GM12878 (cell line): ENCODE measurements at regions not wholly inside any gene's neighbourhood (a gene's known extent, or its start where the extent isn't known, plus 50 kb on each side); places are given as distances from the start of the nearest gene placed in this dataset.

Experiments used
- ASH2L ChIP-seq: fragments of 300-600, 200-600 bp; sonication (generic); IDR thresholded peaks from 2 replicates; pipeline ENCODE4 v1.6.1; 2017; ENCODE audit warnings: low read depth, mild to moderate bottlenecking, borderline replicate concordance
- PAX5 ChIP-seq: IDR thresholded peaks from 2 replicates; pipeline ENCODE4 v1.6.1; 2011; ENCODE audit warnings: low read depth, low read length, borderline replicate concordance
- SMAD1 ChIP-seq: fragments of 450-650 bp; IDR thresholded peaks from 2 replicates; pipeline ENCODE4 v1.6.1; 2018; ENCODE audit warnings: mild to moderate bottlenecking, low read depth; ENCODE audit not compliant: partially characterized antibody
- SUZ12 ChIP-seq: fragments of 200-600 bp; sonication (generic); IDR thresholded peaks from one replicate; pipeline ENCODE4 v1.6.1; 2018; ENCODE audit warnings: antibody characterized with exemption, mild to moderate bottlenecking; ENCODE audit not compliant: unreplicated experiment
- TF ChIP-seq, protein P1 (sequence below), 3 experiments: IDR thresholded peaks in 2 of 3; conservative IDR thresholded peaks in 1 of 3; 2 replicates each; pipeline ENCODE4 v1.5.1; 2011; ENCODE audit warnings: low read depth in 3 of 3, low read length in 3 of 3, mild to moderate bottlenecking in 3 of 3, control low read depth in 2 of 3, moderate library complexity in 2 of 3, inconsistent platforms in 1 of 3, mixed read lengths in 1 of 3; ENCODE audit not compliant: control insufficient read depth in 2 of 3, insufficient read depth in 1 of 3; ENCODE audit errors: extremely low read depth in 1 of 3
- TF ChIP-seq, protein P2 (sequence below): fragments of 450-650 bp; IDR thresholded peaks from 2 replicates; pipeline ENCODE4 v1.6.1; 2016; ENCODE audit warnings: mild to moderate bottlenecking, moderate library complexity, borderline replicate concordance

DNA sequence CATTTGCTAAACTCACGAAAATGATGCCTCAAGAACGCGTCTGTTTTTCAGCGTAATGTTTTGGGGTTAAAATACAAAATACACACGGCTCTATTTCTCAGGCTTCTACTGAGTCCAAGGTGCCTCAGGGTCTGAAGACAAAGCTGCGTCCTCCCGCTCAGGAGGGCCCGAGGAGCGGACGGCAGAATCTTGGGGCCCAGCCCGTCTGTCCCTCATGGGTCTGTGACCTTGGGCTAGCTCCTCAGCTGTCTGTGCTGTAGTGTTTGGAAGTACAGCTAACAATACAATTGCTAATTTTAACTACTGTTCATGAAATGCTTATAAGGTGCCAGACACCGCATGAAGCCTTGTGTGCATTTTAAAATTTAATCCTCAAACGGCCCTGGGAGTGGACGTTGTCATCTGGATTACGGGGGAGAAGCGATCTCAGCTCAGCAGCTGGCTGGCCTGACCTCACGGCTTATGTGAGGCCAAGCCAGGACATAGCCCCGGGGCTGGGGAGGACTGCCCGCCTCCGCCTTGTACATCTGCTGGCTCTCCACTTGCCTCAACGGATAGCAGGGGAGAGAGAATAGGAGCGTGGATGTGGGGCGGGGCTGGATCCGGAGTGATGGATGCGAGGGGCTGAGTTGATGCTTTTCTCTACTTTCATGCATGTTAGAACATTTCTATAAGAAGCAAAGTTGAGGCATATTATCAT is 357.4 kb downstream of the GLRX3 start:
- TF ChIP-seq, protein P1, sequence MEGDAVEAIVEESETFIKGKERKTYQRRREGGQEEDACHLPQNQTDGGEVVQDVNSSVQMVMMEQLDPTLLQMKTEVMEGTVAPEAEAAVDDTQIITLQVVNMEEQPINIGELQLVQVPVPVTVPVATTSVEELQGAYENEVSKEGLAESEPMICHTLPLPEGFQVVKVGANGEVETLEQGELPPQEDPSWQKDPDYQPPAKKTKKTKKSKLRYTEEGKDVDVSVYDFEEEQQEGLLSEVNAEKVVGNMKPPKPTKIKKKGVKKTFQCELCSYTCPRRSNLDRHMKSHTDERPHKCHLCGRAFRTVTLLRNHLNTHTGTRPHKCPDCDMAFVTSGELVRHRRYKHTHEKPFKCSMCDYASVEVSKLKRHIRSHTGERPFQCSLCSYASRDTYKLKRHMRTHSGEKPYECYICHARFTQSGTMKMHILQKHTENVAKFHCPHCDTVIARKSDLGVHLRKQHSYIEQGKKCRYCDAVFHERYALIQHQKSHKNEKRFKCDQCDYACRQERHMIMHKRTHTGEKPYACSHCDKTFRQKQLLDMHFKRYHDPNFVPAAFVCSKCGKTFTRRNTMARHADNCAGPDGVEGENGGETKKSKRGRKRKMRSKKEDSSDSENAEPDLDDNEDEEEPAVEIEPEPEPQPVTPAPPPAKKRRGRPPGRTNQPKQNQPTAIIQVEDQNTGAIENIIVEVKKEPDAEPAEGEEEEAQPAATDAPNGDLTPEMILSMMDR (IDR thresholded peaks at IDR 0.05 in 2 of 3, conservative IDR thresholded peaks at IDR 0.05 in 1 of 3; ENCODE audit: control insufficient read depth in 2 of 3, extremely low read depth in 1 of 3, insufficient read depth in 1 of 3, low read depth in 3 of 3, low read length in 3 of 3) = no peak
- no peak for TF ChIP-seq PAX5
- no peak for TF ChIP-seq SMAD1
- TF ChIP-seq ASH2L = no peak
- TF ChIP-seq, protein P2, sequence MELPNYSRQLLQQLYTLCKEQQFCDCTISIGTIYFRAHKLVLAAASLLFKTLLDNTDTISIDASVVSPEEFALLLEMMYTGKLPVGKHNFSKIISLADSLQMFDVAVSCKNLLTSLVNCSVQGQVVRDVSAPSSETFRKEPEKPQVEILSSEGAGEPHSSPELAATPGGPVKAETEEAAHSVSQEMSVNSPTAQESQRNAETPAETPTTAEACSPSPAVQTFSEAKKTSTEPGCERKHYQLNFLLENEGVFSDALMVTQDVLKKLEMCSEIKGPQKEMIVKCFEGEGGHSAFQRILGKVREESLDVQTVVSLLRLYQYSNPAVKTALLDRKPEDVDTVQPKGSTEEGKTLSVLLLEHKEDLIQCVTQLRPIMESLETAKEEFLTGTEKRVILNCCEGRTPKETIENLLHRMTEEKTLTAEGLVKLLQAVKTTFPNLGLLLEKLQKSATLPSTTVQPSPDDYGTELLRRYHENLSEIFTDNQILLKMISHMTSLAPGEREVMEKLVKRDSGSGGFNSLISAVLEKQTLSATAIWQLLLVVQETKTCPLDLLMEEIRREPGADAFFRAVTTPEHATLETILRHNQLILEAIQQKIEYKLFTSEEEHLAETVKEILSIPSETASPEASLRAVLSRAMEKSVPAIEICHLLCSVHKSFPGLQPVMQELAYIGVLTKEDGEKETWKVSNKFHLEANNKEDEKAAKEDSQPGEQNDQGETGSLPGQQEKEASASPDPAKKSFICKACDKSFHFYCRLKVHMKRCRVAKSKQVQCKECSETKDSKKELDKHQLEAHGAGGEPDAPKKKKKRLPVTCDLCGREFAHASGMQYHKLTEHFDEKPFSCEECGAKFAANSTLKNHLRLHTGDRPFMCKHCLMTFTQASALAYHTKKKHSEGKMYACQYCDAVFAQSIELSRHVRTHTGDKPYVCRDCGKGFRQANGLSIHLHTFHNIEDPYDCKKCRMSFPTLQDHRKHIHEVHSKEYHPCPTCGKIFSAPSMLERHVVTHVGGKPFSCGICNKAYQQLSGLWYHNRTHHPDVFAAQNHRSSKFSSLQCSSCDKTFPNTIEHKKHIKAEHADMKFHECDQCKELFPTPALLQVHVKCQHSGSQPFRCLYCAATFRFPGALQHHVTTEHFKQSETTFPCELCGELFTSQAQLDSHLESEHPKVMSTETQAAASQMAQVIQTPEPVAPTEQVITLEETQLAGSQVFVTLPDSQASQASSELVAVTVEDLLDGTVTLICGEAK = no peak
- TF ChIP-seq SUZ12 = no peak
